ENCODE measurements at regions not wholly inside any gene's neighbourhood (a gene's known extent, or its start where the extent isn't known, plus 50 kb on each side); places are given as distances from the start of the nearest gene placed in this dataset.
A peak's percentile ranks its signal among the peaks of the same experiment; 100 is the strongest.

DNA sequence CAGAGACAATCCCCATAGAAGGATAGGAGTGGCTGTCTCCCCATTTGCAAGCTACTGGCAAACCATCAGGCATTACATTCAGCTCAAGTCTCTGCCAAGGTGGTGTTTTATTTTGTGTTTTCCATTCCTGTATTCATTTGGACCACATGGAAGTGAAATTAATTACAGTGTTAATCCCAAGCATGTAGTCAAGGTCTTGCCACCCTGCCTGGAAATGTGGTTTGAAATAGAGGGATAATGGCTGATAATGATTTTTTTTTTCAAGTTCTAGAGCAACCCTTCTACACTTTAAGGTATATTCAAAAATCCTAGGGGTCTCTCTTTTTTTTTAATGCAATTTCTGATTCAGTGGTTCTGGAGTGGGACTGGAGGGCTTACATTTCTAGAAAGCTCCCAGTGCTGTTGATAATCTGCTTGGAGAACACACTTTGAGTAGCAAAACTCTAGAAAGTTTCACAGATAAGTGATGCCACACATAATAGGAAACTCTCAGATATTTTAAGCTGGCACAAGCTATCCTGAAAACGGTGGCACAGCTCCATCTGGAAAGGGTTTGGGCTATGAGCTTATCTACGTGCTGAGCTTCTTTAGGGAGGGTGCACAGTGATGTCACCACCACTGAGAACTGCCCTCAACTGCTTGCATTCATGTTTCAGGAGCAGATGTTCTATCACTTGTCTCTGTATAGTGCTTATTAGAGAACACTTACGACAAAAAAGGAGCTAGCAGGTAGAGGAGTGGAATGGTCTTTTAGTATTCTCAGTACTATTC lies 140.1 kb upstream of the IL12A start:
- no peak for DNase-seq (ENCODE audit: low spot score)

DNA sequence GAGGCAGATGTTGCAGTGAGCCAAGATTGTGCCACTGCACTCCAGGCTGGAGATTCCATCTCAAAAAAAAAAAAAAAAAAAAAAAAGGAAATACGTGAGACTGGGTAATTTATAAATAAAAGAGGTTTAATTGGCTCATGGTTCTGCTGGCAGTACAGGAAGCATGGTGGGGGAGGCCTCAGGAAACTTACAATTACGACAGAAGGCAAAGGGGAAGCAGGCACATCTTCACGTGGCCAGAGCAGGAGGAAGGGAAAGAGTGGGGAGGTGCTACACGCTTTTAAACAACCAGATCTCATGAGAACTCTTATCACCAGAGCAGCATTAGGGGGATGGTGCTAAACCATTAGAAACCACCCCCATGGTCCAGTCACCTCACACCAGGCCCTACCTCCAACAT lies 138.2 kb upstream of the IL12A start:
- DNase-seq (ENCODE audit: low spot score) = no peak

DNA sequence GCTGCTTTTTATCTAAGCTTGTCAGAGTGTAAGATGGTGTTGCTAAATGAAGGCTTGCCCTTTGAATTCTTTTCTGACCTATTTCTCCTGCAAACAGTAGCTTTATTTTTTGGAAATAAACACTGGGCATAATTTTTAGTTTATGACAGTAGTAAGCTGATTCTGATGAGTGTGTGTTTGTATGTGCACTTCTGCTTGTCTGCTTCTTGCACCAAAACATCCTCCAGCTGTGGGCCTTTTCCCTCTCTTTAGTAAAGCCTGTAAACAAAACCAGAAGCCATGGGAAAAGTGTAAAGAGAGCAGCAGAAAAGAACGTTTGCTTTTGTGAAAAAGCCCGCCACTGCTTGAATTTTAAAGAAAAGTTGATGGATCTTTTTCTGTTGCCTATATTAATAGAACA lies 136.4 kb upstream of the IL12A start:
- DNase-seq (ENCODE audit: low spot score) = no peak

DNA sequence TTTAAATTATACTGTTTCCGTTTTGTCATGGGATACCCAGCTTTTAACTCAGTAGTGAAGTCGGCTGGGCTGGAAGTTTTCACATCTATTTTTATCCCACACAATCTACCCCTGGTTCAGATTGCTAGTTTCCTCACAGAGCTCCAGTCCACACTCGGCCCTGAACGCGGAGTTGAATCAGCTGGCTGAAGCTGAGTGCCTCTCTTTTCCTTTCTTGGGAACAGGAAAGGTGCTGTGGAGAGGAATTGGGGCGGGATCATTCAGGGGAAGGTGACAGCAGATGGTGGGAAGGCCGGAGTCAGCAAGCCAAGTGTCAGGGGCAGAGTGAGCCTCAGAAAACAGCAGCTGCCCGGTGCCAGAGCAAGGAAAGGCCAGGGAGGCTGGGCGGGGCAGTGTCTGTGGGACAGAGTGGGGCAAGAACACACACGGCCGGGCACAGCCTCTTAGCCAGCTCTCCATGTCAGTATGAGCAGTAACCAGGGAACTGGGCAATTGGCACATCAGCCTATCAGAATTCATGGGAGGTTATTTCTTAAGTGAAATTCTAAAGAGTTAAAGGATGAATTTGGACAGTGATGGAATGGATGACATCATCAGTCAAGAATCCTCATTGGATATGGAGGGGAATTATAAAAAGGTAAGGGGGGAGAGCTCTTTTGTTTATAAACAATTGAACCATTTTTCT lies 135.7 kb upstream of the IL12A start:
- peak; percentile 44 for DNase-seq (ENCODE audit: low spot score)

DNA sequence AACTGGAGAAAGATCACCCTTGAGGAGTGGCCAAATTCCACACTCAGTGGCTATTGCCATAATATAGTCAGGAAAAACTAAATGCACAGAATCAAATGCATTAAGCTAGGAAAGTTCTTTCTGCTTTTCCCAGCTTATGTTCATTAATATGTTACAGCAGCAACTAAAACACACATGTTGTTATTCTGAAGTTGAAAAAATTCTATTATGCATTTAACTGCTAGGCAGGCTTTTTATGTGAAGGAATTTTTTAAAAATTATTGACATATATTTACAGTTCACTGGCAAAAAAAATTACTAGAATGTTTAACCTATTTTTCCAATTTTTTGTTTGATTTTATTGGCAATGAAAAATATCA lies 135.2 kb upstream of the IL12A start:
- no peak for DNase-seq (ENCODE audit: low spot score)

DNA sequence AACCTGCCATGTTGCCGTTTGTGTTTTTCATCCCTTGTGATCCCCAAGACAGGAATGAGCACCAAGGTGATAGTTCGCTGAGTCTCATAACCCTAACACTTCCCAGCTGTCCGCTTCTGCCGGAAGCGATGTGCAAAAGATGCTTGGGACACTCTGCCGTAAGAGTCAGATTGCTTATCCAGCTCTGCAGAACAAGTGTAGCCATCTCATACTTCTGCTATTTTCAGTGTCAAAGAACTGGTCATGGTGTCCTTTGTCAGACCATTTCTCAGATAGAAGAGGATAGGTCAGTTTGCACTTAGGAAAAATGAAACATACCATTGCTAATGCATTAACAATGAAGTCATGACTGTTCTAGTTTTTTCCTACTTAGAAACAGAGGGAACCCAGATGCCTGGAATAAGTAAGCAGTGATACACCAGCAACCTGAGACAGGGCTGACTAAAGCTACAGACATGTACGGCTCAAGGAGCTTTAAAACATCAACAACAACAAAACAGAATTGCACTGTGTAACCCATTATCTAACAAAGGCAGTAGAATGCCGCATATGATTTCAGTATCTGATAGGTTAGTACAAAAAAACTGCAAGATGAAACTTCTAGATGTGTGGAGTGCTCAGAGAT lies 134.0 kb upstream of the IL12A start:
- peak; percentile 80 for DNase-seq (ENCODE audit: low spot score)

DNA sequence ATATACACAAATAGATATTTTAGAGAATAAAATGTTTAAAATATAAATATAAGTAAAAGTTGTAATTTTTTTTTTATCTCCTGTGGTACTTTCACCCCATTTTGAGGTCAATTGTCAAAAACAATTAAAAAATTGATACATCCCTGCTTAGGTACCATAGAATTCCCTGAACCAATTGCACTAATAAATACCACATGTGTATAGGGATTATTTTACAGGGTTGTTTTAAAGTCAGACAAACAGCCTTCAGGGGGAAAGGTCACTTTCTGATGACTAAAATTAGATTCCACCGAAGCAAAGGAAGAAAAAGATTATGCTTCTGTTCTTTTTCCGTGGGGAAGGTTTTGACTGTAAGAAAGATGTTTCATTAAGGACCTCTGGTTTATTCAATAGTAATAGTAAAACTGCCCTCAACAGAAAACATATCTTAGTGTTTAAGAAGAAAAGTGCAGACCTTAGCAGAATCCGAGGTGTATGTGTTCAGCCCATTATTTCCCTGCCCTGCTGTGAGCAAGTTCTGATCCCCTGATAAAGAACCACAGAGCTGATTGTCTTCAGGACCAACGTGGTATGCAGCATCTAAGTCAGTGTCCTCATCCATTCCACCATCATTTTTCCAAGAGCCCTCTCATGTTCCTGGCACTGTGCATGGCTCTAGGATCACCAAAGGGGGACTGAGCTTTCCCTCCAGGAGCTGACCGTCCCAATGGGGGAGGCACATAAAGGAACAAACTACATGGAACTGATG lies 132.9 kb upstream of the IL12A start:
- no peak for DNase-seq (ENCODE audit: low spot score)

DNA sequence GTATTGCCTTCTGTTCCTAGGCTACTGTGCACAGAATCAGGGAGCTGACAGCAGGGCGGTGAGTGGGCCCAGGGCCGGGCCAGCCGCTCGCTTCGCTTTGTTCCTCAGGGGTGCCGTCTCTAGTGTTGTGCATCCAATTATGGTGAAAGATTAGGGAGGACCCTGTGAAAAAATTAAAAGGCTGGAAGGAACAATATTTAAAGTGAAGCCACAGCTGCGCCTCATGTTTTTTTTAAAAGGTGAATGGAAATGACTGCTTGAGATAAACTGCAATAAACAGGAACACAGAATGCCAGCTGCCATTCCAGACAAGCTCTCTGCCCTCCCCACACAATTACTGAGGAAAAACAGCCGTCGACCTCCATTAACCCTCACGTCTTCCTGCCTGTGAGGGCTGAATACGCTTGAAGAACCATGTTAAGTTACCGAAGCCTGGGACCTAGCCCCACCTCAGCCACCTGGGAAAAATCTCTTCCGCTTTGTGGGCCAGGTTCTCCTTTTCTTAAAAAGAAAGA lies 132.0 kb upstream of the IL12A start:
- no peak for DNase-seq (ENCODE audit: low spot score)

DNA sequence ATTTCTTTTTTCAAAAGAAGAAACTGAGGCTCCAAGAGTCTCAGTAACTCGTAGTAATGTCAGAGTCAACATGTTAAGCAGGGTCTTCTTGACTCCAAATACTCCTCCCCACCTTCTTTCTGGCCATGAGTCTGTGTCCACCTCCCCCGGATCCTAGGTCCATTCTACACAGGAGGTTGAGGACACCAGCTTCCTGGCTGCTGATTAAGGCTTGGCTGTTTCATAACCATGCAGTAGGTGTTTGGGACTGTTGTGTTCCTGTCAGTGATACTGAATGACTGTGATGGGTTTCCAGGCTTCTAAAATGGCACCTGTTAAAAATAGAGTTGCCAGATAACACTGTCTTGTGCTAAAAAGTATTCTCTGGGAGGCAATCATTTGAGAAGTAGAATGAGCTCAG lies 130.8 kb upstream of the IL12A start:
- no peak for DNase-seq (ENCODE audit: low spot score)

DNA sequence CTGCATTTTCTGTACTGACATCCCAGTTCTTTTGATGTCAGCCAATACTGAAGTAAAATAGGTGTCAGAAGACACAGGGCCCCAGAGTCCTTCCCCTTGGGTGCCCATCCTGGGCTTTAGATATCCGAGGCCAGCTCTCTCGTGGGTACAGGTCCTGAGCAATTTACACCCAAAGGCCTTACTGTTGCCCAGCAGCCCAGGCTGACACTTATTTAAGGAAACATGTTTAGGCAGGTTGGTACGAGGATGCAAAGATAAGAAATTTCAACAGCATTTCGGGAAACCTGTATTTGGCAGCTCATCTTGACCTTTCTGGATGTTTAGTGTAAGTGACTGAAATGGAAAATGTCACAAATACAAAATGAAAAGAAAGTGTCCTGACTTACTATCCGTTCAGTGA lies 130.0 kb upstream of the IL12A start:
- DNase-seq (ENCODE audit: low spot score) = no peak

DNA sequence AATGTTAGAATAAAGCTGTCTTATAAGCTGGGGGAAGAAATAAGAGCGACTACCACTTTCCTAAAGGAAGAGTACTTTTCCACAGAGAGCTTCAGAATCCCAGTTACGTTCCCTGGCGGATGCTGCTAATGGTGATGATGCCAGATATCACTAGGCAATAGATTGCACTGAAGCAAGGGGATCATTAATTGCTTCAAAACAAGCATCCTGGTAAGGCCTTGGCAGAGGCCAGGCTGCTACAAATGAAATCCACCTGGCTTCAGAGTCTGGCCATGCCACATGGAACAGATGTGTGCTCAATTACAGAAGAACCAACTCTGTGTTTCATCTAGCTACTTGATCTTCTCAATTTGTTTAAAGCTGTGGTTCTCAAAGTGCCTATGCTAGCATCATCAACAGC lies 129.2 kb upstream of the IL12A start:
- DNase-seq (ENCODE audit: low spot score) = no peak

DNA sequence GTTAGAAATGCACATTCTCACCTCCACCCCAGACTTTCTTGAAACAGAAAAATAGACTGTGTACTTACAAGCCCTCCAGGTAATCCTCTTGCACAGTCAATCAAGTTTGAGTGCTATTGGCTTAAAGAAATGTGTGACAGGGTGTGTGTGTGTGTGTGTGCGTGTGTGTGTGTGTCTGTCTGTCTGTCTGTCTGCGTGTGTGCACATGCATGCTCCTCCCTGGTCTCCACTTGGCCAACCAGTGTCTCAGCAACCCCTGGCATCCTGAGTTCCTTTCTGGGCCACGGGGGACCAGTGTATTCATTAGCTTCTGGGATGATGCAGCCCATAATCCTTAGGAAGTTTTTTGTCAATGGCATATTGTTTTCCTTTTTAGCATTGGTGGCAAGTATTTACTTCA lies 128.8 kb upstream of the IL12A start:
- DNase-seq (ENCODE audit: low spot score) = no peak

DNA sequence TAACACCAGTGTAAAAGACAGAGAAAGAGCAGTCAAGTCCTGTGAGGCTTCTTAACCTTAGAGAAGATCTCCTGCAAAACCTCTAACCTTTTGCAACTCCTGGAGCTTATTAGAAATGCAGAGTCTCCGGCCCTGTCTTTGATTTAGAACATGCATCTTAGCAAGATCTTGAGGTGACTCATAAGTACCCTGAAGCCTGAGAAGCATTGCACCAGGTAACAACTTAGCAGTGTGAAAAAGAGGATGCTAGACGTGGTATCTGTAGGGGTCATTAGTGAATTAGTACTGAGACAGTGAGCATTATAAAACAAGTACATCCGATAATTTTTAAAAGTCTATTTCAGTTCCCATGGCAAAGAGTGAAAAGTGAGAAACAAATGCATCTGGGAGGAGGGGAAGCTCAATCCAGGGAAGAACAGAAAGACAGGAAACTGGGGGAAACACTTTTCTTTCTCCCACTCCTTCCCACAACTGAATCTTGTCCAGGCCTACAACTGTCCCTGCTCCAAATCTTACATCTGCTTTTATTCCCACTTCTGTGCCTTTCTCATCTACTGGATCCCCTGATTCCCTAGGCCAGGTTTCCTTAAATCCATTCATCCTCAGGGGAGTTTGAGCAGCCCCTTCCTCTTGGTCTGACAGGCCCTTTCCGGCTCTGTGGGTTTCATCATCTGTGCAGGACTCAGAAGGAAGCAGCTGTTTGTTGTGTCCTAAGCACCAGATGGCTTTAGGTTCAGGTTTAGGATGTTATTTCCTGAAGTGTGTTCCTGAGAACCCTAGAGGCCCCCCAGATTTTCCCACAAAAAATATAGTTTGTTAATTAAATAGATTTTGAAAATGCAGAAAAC lies 128.1 kb upstream of the IL12A start:
- DNase-seq (ENCODE audit: low spot score) = no peak

DNA sequence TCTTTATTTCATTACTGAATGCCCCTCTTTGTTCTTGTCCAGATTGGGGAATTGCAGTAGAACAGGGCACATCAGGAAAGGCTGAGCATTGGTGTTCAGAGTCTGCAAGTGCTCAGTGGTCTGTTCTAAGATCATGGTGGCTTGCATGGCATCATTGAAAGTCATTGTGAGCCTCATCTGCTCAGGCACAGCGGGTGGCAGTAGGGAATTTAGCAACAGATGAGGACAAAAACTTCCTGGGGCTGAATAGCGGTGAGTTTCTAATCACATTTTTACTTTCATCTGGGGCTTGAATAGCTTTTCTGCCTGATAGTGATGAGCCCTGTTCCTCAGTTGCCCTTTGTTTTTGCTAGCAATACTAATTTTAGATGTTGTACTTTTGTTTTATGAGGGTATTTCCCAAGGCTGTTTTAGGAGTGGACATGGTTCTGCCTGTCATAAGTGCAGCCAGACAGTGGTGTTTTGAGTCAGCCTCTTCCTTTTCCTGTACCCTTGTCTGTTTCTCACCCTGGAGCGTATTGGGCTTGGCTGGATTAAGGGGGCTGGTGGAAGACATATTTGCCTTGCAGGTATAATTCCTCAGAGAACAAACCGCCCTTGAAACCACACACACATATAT lies 127.2 kb upstream of the IL12A start:
- DNase-seq (ENCODE audit: low spot score) = no peak

DNA sequence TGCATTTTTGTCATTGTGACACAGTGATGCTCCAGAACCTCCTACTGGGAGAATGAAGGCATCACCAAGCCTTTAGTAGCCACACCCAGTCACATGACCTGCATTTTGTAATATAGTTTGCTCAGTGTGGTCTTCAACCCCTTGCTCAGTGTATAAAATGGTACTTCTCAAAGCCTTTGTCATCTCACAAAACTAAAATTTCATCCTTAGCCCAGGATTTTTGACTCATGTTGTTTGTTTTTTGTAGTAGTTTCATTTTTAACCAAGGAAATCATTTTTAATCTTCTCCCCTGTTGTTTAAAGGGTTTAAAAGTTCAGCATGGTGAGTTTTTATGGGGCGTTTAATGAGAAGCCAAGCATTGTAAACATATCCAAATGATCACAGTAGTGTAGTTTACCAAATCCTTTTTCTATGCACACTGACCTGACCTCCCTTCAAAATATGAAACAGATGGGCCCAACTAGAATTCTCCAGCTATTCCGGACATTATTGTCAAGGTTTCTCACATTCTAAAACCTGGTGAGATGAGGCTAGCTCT lies 123.5 kb upstream of the IL12A start:
- DNase-seq (ENCODE audit: low spot score) = peak; percentile 25

DNA sequence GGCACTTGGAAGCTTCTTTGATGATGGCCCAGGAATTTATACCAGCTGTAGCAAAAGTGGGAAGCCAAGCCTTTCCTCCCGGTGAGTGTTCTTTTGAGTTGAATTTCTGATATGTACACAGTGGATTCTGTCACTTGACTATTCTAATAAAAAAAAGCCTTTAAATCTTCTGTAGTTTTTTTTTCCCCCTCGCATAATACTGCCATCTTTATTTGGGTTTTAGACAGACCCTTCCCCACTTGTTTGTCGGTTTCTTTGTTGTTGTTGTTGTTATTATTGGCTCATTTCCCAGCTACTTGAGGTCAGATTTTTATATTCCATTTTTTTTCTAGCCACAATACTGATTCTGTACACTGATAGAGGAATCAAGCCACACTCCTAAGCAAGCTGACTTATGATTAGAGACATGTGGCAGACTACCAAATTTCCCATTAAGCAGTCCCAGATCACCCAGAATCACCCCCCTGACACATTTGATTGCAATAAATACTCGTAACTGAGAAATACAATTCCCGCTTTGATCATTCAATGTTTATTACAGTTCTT lies 122.4 kb upstream of the IL12A start:
- no peak for DNase-seq (ENCODE audit: low spot score)

DNA sequence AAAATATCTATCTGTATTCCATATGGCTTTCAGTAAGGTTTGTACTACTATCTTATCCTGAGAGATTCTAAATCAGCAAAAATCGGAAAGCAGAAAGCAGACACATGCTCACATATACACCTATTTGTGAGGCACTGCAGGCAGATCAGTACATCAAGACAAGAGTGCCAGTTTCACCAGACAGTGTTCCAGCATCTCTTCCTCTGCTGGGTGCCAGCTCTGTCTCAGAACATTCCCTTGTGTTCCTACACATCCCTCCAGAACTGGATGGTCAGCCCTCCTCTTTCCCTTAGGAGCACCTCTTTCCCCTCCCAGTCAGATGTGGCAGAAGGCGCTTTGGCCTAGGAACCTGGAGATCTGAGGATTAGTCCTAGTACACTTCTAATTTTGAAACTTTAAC lies 121.3 kb upstream of the IL12A start:
- no peak for DNase-seq (ENCODE audit: low spot score)

DNA sequence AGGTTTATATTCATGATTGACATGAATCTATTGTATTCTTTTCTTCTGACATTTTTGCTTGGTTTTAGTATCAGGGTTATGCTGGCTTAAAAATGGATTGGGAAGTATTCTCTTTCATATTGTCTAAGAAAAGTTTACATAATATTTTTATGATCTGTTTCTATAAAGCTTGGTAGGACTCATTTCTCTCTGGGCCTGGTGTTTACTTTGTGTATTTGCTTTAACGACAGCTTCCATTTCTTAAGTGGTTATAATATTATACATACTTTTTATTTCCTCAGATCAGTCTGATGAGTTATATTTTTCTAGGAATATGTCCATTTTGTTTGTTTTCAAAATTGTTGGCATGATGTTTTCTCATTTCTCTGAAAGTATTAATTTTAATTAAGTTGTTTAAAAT lies 117.9 kb upstream of the IL12A start:
- DNase-seq (ENCODE audit: low spot score) = no peak

DNA sequence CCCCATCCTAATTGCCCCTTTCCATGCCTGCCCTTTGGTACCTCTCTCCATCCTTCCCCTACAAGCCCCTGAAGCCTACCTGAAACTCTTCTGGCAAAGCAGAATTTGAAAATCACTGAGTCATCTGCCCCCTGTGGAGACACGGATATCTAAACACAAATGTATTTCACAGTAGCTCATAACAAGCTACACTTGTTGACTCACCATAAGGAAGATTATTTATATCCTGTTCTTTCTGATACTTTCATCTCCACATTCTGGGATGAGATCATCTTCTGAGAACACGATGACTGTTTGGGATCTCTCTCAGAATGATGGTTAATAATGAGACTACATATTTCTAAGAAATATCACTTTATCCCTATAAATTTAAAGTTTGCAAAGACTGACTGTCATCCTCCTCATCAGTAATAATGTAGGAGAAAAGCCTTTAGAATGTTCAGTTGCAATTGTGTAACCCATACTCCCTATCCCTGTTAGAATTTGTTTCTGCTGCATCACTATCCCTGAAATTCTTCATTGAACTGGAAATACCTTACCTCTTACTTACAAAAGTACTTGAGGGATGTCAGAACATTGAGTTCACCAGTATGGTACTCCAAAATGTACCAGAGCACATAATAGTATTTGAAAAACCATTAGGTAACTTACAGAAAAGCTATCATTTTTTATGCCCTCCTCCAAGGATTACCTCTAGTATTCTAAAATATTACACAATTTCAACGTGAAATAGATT lies 116.1 kb upstream of the IL12A start:
- DNase-seq (ENCODE audit: low spot score) = peak; percentile 67

DNA sequence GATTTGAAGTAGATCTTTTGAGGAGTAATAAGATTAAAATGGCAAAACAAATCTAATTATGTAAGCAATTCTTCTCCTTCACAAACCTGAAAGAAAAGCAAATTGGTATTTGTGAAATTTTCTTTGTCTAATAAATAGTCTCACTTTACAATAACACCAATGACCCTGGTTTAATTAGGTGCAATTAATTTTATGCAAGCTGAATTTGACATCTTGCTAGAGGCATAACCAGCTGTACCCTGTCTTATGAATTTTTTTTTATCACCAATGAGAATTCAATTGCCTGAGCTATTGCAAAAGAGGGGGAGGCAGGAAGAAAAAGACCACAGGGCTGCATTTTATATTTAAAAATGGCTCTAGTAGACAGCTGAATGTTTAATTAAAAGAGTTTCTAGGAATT lies 113.5 kb upstream of the IL12A start:
- no peak for DNase-seq (ENCODE audit: low spot score)
